GM21367 (cell line): ENCODE measurements at regions not wholly inside any gene's neighbourhood (a gene's known extent, or its start where the extent isn't known, plus 50 kb on each side); places are given as distances from the start of the nearest gene placed in this dataset.
"Not testable (repeated sequence)": the region's sequence is repeated elsewhere in the genome, so short reads cannot be mapped to it uniquely, and the experiment has no call there.

Experiments used
- ATAC-seq: cut with Tn5 transposase; IDR thresholded peaks from one replicate; pipeline ENCODE4 v1.9.1; 2021; ENCODE audit not compliant: unreplicated experiment

DNA sequence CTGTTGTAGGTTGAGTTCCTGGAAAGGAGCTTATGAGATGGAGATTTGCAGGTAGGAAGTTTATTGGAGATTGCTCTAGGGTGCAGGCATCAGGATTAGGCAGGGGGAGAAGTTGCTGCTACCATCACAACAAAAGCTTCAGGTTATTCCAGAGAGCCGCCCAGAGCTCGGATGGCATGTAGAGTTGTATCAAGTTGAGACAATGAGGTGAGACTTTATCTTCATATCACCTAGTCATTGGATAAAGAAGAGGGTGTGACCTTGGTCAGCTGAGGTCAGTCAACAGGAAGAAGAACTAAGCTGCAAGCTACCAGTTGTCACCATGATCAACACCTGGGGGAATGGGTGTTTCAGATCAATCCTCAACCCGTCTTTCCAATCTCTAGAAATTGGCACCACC is 342.0 kb downstream of the RFC3 start:
- ATAC-seq: no peak

GRCh38 chr13:34161931-34162543 is 344.1 kb downstream of the RFC3 start:
- ATAC-seq: no peak

DNA sequence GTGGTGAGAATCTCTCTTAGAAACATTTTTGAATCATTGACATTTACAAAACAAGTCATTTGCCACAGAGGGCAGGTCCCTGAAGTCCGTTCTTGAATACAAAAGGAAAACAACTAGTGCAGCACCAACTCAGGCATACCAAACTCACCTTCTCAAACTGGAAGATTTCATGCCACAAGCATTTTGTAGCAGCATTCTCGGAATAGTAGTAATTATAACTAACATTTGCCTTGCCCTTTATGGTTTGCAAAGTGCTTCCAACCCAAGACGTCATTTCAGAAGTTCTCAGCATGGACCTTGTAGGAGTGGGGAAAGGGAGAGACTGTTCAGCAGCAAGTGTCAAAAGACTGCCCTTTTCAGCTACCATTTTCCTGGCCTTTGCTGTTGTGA is 344.6 kb downstream of the RFC3 start:
- ATAC-seq: no peak

- no peak for ATAC-seq
Measured at GRCh38 chr13:34164582-34164981, 346.6 kb downstream of the RFC3 start.

- ATAC-seq: no peak
Measured at GRCh38 chr13:34165158-34165557, 347.2 kb downstream of the RFC3 start.

DNA sequence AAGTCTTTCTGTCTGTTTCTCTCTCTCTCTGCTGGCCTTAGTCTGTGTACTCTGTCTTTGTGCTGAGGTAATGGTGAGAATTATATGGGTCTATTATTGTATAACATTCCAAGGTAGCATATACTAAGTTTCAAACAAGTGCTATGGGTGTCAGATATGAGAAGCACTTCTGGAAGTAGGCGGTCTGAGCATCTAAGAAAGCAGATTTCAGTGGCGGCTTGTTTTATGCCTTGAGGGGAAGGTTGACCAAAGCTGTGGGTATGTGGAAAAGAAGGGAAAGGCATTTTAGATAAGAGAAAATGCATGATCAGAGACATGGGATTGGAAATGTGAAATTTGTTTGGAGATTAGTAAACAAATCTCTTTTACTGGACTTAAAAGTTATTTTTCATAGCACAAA is 348.5 kb downstream of the RFC3 start:
- no peak for ATAC-seq

GRCh38 chr13:34167347-34167746 is 349.4 kb downstream of the RFC3 start:
- no peak for ATAC-seq

- no peak for ATAC-seq
Measured at GRCh38 chr13:34172048-34172447, 354.1 kb downstream of the RFC3 start.

DNA sequence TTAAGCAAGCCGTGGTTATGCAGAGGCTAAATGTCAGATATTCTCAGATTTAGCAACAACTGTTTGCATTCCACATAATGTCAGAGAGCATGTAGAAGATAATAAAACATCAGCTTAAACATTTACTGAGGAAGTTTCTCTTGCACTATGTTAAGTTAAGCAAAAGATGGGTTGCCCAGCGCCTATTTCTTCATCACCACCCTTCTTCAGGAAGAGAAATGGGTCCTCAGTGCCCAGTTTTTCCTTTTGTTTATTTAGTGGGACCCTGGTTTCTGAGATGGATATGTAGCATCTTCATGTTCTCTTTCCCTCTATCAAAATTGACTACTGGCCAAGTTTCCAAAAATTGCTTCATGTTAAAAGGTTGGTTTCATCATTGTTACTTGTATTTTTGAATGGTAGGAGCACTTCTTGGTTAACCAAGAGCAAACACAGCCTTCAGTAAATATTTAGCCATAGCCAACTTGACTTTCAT is 356.8 kb downstream of the RFC3 start:
- ATAC-seq: no peak

DNA sequence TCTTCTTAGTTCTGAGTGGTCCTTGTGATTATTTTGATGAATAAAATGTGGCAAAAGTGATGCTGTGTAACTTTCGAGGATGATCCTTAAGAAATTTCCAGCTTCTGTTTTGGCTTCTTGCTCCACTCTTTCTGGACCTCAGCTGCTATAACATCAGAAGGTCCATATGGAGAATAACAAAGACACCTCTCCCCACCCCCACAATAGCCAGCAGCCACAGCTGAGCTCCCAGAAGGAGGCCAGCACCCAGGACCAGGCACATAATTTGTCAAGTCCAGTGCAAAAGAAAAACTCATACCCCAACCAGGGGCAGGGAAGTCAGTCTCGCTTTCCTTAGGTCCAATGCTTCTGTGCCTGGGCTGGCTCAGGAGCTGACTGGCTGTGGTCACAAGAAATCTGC is 357.6 kb downstream of the RFC3 start:
- ATAC-seq: no peak

DNA sequence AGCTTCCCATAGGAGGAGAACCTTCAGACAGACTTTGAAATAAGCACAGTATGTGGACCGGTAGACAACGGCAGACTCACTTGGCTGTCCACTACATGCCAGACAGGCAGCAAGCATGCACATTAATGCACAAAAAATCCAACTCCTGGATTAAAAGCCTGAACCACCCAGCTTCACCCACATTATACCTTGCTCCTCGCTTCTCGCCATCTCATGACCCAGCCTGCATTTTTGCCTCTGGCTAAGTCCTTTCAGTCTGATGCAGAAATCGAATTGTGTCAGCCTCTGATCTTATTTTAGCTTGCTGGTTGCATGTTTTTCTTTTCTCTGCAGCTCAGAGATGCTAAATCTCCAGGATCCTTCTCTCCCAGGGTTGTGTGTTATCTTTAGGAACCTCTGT is 358.7 kb downstream of the RFC3 start:
- ATAC-seq: no peak

- ATAC-seq: no peak
Measured at GRCh38 chr13:34179481-34179880, 361.5 kb downstream of the RFC3 start.

GRCh38 chr13:34179927-34180326 is 362.0 kb downstream of the RFC3 start:
- no peak for ATAC-seq

- ATAC-seq: not testable (repeated sequence)
Measured at GRCh38 chr13:34181256-34181655, 363.3 kb downstream of the RFC3 start.

DNA sequence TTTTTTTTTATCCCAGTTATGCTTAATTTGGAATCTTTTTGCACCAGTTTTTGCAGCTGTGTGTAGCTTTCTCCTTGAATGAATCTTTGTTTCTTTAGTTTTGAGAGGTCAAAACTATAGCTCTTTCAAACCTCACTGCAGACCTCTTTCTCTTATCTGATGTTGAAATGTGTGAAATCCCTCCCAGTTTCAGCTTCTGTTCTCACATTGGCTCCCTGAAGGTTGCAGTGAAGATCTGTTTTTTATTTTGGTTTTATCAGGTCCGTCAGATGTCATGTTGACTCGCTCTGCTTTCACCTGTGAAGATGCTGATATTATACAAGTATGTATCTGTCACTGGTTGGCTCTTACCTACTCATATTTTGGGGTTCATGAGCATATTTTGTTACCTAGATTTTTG is 372.0 kb downstream of the RFC3 start:
- no peak for ATAC-seq

DNA sequence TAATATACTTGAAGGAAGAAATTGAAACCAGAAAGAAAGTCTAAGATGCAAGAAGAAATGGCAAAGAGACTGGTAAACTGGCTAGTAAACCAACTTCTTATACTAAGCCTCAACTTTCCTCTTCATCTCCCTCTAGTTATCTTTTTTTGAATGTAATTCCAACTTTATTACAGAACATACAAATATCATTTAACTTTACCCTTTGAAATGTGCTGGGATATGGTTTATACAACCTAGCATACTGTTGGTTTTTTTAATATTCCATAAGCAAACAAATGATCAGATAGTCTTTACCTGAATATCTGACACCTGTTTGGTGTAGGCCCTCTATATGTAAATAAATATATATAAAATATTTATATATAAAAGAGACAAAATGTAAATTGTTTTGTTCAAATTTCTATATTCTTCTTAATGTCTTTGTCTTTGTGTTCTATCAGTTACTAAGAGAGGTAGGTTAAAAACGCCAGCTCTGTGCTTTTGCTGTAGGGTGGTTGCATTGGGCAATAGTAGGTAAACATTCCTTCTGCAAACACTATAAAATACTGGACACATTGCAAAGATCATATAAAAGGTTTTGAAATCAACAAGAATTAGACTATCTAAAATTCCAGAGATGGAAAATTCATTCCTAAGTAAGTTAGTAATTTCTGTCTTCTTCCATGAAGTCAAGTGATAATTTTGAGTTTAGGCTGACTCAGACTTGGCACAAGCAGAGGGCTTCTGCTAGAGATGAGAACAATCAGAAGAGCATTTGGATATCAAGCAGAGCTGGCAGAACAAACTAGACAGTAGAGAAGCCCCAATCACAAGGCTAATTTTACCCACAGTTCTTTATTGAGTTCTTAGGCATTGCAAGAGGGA is 383.3 kb downstream of the RFC3 start:
- ATAC-seq: no peak

GRCh38 chr13:34207334-34207733 is 389.4 kb downstream of the RFC3 start:
- ATAC-seq: no peak

DNA sequence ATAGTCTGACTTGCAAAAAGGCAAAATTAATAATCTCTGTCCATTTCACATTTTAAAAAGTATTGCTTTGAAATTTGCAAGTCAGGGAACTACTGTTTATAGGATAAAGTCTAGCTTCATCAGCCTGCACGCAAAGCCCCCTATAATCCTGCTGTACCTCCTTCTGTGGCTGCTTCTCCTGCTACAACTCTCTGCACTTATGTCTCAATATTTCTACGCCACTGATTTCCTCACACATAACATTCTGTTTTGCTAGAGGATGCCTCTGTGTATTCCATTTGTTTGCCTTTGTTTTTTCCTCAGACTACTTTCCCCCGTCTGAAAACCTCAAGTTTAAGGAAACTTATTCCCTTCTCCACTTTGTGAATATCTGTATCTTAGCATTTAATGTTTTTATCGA is 389.9 kb downstream of the RFC3 start:
- ATAC-seq: no peak

GRCh38 chr13:34208336-34208735 is 390.4 kb downstream of the RFC3 start:
- no peak for ATAC-seq

GRCh38 chr13:34210341-34210740 is 392.4 kb downstream of the RFC3 start:
- no peak for ATAC-seq

DNA sequence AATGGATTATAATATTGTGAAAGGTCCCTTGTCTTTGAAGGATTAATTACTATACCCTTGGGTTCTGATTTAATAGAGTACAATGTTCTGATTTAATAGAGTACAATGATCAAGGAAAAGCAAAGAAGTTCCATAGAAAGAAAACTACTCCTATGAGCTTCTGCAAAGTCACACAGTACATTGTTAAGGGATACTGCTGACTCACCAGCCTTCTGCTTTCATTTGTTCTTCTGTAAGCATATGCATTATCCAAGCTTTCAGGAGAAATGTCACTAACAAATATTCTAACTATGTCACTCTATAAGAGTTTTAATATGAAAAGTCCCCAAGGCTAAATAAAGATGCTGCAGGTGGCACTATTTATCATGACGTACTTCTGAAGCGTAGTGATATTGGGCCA is 396.7 kb downstream of the RFC3 start:
- no peak for ATAC-seq

DNA sequence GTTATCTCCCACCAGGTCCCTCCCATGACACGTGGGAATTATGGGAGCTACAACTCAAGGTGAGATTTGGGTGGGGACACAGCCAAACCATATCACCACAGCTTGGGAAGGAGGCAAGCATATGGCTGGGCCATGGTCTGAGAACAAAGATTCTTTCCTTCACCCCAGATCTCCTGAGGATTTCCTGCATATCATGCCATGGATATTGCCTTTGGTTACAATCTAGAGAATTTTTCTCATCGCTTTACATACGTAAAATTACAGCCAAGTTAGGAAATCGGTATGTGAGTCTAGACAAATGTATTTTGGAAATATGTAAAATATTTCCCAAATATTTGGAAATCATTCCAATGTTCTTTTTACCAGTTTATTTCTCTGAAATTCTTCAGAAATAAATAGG is 398.3 kb downstream of the RFC3 start:
- no peak for ATAC-seq
